GM19438 (cell line): ENCODE measurements at regions not wholly inside any gene's neighbourhood (a gene's known extent, or its start where the extent isn't known, plus 50 kb on each side); places are given as distances from the start of the nearest gene placed in this dataset.
"Not testable (repeated sequence)": the region's sequence is repeated elsewhere in the genome, so short reads cannot be mapped to it uniquely, and the experiment has no call there.

Experiments used
- ATAC-seq: cut with Tn5 transposase; IDR thresholded peaks from one replicate; pipeline ENCODE4 v1.9.1; 2021; ENCODE audit warnings: low read depth; ENCODE audit not compliant: unreplicated experiment

DNA sequence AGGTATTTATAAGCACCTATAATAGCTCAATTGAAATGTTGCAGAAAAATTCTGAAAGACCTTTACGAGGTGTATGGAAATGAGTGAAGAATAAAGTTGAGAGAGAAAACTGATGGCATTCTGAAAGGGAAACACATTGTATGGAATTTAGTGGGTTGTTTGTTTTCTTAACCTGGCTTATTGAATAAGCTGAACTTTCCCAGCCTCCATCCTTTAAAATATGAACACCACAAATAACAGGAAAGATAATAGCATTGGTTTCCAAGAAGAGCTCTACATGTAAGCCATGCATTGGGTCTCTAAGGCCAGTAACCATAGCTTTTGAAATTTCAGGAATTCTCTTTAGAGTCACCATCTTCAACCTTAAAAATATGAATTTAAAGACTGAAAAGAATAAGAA lies 709.0 kb downstream of the USP25 start:
- ATAC-seq: no peak

DNA sequence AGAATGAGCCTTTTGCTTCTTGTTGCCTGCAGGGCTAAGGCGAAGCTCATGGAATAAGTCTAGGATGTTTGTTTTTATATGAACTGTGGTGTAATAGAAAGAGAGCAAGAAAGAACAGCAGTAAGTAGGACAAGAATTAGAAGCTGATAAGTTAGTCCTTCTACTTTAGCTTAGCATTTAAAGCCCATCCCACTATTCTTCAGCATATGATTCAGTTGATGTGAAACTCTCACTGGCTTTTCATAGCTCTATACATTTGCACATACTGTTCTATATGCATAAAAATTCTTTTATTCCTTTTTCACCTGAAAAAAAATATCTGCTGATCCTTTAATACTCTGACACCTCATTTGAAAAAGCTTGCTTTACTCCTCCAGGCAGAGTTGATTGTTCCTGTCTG lies 712.0 kb downstream of the USP25 start:
- ATAC-seq: no peak

DNA sequence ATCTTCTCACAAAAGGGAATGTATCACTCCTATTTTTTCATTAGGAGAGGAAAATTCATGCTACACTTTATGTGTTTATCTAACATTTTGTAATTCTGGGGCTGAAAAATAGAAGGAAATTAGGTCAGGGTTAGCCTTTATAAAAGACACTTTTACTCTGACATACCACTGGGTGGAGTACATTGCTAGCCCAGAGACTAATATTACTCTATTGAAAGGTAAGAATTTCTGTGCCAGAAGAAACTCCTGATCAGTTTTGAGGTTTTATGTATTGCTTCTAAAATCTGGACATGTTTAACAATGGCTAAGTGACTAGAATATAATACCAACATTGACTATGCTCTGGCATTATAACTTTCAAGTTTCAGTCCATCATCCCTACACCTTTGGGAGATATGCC lies 724.6 kb downstream of the USP25 start:
- no peak for ATAC-seq

DNA sequence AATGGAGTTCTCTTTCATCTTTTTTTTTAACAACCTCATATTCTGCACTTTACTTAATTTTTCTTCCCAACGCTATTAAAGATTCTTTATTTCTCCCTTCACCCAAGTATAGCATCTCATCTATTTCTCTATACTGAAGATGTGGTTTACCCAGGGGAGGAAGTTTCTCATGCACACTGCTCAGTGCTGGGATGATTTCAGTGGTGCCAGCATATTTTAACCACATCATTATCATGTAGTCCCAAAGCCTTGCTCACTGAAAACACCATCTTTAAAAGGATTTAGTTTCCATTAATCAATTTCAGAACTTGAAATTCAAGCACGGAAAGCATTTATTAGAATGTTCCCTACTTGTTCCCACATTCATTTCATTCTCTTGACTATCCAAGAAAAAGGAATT lies 725.7 kb downstream of the USP25 start:
- no peak for ATAC-seq

DNA sequence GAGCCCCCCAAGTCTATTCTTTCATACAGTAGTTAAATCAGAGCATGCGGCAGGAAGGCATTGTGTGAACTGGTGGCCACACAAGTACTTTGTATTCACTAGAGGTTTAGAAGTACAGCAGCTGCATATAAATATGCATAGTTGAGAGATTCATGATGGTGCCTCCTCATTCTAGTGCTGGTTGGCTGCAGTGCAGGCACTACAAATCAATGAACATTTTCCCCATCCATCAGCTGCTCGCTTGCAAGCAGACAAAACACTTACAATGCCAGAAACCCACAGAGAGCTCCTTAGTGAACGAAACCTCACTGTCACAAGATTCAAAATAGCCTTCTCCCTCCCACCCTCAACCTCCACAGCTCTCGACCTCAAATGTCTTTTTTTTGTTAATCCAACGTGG lies 726.2 kb downstream of the USP25 start:
- no peak for ATAC-seq

DNA sequence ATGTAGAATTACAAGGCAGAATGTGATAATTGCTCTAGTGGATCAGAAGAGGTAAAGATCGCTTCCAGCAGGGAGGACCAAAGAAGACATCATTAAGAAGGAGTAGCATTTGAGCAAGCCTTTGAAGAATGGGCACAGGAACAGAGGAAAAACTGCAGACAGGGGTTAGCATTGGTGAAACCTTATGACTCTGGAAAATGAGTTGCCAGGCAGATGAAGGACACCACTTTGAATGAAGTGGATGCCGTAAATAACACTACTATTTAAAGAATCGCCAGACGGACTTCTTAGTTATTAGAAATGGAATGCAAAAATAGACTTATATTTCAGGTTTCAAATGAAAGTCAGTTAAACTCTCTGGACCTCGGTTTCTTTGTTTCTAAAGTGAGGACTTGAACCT lies 727.7 kb downstream of the USP25 start:
- ATAC-seq: no peak

DNA sequence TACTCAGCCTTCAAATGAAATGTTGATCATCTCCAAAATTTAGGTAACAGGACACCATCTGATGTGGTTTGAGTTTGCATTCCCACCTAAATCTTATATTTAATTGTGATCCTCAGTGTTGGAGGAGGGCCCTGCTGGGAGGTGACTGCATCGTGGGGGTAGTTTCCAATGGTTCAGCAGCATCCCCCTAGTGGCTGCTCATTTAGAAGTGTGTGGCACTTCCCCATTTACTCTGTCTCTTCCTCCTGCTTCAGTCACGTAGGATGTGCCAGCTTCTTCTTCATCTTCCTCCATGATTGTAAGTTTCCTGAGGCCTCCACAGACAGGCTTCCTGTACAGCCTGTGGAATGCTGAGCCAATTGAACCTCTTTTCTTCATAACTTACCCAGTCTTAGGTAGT lies 731.2 kb downstream of the USP25 start:
- no peak for ATAC-seq

DNA sequence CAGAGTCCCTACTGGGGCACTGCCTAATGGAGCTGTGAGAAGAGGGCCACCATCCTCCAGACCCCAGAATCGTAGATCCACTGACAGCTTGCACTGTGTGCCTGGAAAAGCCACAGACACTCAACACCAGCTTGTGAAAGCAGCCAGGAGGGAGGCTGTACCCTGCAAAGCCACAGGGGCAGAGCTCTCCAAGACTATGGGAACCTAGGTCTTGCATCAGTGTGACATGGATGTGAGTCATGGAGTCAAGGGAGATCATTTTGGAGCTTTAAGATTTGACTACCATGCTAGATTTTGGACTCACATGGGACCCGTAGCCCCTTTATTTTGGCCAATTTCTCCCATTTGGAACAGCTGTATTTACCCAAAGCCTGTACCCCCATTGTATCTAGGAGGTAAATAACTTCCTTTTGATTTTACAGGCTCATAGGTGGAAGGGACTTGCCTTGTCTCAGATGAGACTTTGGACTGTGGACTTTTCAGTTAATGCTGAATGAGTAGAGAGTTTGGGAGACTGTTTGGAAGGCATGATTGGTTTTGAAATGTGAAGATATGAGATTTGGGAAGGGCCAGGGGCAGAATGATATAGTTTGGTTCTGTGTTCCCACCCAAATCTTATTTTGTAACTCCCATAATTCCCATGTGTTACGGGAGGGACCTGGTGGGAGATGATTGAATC lies 734.6 kb downstream of the USP25 start:
- not testable (repeated sequence) for ATAC-seq

DNA sequence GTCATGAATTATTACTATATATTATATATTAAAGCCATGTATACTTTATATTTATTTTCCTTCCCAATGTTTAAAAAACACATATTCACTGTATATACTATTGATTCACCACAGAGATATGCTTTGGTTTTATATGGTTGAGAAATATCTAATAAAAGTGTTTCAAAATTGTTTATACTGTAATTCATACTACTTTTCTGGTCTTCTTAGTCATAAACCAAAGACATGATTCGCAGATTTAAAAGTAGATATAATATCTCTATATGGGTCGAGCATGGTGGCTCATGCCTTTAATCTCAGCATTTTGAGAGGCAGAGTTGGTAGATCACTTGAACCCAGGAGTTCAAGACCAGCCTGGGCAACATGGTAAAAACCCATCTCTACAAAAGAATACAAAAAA lies 738.4 kb downstream of the USP25 start:
- ATAC-seq: no peak

DNA sequence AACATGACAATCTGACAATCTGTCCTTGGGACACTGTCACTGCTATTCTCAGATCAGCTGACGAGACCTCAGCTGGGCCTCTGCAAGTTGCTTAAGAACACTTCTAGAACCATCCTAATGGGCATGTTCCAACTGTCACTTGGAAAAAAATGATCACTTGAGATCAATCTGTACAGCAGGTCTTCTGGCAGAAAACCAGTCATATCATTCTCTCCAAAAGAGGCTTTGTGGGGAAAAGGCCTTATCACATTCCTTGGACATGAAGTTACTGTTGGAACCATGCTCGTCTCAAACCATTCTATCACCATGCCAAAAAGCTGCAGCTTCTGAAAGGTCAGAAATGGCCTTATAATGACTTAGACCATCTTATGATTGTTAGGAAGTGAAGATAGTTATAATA lies 744.2 kb downstream of the USP25 start:
- no peak for ATAC-seq

DNA sequence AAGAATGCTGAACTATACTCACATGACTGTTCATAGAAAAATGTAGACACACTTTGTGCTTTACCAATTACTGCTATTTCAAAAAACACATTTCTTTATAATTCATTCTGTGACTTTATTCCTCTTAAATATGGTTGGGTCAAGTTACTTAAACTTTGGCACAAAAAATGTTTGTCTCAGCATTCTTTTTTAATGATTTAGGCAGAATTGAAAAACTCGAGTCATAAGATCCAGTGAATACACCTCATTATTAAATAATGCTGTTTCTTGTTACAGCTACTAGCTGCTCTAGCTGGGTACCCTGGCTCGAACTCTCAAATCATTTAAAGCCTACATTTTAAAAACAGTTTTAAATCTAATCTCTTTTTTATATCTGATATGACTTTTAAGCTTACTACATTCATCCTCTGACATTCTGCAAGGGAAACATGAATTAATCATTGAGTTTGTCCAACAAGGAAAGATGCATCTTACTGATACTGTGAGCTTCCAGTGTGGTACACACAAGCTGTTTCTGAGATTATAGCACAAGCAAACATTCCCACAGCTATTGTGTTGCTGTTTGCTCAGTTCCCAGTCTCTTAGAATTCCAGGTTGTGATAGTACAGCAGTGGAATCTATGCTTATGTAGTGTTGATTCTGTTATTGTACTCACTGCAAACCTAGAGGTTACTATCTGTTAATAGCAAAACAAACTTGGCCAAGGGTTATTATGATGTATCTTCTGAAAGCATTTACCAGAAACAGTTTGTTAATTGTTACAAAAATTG lies 746.5 kb downstream of the USP25 start:
- ATAC-seq: no peak

DNA sequence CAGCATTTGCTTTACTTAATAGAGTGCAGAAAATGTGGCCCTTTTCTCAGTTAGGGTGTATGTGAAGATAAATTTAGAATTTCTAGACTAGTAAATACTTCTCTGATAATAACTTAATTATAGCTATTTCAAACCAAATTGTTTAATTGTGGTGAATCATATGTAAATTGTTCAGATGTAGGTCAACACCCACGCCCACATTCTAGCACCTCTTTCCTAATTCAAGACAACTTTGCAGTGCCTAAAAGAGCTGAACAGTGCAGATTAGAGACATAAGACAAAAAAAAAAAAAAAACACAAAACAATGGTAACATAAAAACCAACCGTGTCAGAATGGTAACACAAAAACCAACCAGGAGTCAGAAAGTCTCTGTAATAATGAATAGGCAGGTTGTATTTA lies 758.3 kb downstream of the USP25 start:
- ATAC-seq: no peak

DNA sequence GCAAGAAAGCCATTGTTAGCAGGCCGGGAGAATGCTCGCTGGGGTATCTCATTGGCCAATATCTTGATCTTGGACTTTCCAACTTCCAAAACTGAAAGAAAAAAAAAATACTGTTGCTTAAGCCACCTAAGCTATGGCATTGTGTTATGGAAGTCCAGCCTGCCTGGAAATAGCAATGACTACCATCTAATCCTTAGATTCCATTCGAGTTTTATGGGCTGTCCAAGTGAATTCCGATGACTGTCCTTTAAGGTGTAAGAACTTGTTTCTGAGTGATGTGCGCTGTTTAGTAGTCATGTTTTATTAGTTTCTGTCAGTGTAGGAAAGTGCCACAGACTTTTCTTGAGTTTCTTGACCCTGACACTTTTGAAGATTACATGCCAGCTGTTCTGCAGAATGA lies 762.6 kb downstream of the USP25 start:
- ATAC-seq: no peak

DNA sequence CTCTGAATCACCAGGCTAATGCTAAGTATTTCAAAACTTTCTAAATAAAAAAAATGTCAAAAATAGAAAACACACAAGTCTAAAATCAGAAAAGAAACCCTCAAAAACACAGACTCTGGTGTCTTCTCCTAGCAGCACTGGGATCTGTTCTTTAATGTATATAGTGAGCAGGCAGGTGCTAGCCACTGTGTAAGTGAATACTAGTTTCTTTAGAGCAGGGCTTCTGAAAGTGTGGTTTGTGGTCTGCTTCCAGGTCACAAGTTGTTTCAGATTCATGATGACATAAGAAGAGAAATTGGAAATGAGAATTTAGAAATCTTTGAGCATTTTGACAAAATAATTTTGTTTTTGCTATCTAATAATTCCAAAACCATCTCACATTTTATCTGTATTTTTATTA lies 763.1 kb downstream of the USP25 start:
- no peak for ATAC-seq

DNA sequence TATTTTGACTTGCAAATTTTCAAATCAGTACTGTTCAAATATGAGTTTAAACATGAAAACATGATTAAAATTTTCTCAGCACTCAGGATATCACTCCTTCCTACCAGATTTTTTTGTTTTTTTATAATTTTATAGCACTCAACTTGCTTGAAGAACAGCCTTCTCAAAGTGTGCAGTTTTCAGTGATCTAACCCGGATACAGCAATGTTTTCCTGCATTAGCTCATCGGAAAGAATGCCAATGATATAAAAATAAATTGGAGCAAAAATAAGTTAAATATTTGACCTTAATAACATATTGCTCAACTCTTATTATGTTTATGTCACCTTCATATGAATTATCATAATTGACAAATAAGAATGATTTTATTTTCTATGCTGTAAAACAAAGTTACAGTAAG lies 766.8 kb downstream of the USP25 start:
- ATAC-seq: no peak

DNA sequence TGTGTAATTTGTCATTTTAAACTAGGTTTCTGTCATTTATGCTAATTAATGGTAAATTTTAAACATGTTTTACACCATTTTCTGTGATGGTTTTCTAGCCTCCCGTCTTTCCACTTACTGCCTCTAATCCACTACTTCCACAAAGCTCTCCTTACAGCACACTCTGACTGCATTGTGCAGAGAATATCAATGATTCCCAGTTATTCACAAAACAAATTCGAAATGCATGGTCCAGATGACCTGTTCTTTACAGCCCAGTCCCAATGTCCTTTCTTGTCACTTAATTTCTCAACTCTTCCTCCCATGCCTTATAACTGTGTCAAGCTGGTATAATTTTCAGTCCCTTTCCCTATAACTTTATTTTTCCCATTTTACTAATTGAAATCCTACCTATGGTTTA lies 770.5 kb downstream of the USP25 start:
- no peak for ATAC-seq

DNA sequence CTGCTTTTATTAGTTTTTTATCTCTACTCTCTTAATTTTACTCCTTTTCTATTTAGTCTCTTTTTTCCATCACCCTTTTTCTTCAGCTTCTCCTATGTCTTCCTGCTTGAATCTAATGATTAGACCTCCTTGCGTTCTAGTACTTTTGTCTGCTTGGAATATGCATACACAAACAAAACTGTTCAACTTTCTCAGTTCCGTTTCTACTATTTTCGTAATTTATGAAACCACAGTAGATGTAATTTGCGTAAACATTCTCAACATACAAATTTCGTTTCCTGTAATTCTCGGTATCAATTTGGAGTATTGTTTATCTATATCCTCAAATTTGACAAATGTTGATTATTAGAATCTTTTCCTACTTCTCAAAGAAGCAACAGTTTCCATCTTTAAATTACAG lies 772.5 kb downstream of the USP25 start:
- no peak for ATAC-seq

DNA sequence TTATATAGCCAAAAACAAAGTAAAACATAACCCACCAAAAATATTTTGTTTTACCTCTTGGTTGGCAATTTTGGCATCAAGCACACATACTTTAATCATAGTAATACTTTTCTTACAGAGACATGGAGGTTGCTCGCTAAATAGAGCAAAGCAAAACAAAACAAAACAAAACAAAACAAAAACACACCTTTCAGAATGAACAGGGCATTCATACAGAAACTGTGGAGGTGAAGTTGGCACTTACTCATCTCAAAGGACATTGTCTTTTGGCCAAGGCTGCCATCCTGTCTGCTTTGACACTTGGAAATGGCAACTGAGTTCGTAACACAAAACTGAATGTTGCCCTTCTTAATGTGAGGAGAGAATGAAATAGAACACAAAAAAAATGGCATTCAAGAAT lies 773.1 kb downstream of the USP25 start:
- ATAC-seq: no peak

DNA sequence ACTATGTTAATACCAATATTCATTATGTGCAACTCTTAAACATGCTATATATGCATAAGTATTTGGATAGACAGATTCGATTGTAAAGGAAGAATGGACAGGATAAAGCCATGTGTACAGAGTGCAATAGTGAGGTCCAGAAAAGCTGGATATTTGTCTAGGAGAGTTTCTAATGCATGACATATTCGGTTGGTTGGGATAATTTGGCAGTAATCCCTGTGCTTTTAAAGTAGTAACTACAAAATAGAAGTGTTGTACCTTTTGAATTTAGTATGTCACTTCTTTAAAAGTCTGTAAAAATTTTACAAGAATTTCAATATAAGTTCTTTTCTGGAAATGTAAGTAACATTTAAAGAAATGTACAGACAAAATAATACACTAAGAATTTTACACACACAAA lies 774.5 kb downstream of the USP25 start:
- ATAC-seq: no peak

DNA sequence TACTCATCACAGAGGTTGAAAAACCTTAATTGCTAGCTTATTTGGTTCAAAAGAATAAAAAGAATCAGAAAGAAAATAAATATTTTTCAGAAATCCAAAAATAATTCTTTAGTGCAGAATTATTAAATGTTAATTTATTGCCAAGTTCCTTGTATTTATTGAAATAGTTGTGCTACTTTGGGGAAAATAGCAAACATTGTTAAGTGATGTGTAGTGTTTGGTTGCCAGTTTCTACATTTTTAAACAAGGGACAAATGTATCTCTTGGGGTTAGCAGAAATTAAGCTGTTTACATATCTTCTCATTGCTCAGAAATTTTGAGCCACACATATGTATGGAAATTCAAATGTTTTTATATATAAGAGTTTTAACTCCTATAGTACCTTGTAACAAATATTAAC lies 775.0 kb downstream of the USP25 start:
- no peak for ATAC-seq

DNA sequence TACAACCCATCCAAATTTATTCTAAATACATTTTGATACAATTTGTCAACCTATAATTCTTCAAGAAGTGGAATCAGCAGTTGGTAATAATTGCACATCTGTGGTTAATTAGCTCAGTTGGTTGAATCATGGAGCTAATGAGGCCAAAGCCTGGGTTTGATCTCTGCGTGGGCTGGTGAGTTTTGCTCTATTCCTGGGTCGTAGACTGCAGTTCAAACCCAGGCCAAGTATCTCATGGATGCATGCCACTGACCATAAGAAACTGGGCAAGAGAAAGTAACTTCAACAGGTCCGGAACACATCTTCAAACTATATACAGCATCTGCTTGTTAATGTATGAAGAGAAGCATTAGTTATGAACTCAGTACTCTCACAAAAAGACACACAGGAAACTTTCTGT lies 779.7 kb downstream of the USP25 start:
- ATAC-seq: no peak

DNA sequence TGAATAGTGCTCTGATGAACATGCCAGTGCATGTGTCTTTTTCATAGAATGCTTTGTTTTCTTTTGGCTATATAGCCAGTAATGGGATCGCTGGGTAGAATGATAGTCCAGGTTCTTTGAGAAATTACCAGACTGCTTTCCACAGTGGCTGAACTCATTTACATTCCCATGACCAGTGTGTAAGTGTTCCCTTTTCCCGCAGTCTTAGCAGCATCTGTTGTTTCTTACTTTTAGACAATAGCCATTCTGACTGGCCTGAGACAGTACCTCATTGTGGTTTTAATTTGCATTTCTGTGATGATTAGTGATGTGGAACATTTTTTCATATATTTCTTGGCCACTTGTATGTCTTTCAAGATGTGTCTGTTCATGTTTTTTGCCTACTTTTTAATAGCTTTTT lies 784.5 kb downstream of the USP25 start:
- no peak for ATAC-seq
